ENCODE measurements at regions not wholly inside any gene's neighbourhood (a gene's known extent, or its start where the extent isn't known, plus 50 kb on each side); places are given as distances from the start of the nearest gene placed in this dataset.

DNA sequence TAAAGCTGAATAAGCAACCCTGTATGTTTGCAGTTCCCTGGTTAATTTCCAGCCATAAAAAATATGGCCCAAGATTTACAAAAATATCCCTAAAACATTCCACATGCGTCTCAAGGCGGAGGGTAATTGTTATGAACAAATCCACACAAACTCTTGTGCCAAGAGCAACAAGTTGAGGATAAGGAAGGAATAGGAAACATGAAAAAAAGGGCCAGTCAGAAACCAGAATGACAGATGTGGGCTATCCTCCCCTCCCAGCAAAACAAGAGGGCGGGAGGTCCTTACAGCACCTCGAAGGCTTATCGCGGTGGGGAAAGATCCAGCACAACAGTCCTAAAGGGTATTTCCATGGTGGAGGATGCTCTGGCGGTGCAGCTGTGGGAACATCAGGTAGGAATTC, 155.6 kb upstream of the HES1 start:
- no peak for TF ChIP-seq CTCF (IDR thresholded peaks at IDR 0.05; ENCODE audit: control insufficient read depth, extremely low read depth, insufficient read depth)
- DNase-seq (ENCODE audit: low read depth): no peak
- H3K4me3 ChIP-seq (ENCODE audit: low read depth, low read length): no peak overlapping the region

DNA sequence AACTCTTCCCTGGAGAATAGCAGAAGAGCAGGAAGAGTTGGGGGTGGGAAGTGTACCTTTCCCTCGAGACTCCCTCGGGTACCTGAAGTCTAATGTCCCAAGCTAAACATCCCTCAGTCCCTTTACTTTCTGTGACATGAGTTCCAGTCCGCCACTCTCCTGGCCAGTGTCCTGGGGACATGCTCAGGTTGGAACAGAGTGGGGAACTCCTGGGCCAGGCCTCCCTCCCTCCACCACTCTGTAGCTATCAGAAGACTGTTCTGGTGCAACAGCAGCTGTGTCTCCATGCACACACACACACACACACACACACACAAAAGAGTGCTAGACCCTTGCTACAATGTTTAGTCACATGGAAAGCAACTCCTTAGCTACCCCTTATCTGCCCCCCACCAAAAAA, 155.0 kb upstream of the HES1 start:
- H3K4me3 ChIP-seq (ENCODE audit: low read depth, low read length): no peak overlapping the region
- no peak for DNase-seq (ENCODE audit: low read depth)
- no peak for TF ChIP-seq CTCF (IDR thresholded peaks at IDR 0.05; ENCODE audit: control insufficient read depth, extremely low read depth, insufficient read depth)

DNA sequence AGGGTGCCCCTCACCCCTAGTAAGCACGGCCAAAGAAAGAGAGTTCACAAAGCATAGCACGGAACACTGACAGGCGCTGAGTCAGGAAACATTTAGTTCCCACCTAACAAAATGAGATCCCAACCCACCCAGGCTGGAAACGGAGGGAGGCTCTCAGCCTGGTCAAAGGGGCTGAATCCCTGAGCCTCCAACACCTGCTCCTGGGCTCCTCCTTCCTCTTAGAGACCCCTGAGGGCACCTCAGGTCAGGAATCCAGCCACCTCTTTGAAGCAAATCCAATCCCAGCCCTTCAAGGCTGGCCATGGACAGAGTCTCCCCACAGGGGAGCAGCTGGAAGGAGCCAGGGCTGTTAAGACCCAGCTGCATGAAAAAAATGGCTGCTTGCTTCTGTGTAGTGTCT, 154.4 kb upstream of the HES1 start:
- H3K4me3 ChIP-seq (ENCODE audit: low read depth, low read length): no peak overlapping the region
- no peak for TF ChIP-seq CTCF (IDR thresholded peaks at IDR 0.05; ENCODE audit: control insufficient read depth, extremely low read depth, insufficient read depth)
- DNase-seq (ENCODE audit: low read depth): no peak

DNA sequence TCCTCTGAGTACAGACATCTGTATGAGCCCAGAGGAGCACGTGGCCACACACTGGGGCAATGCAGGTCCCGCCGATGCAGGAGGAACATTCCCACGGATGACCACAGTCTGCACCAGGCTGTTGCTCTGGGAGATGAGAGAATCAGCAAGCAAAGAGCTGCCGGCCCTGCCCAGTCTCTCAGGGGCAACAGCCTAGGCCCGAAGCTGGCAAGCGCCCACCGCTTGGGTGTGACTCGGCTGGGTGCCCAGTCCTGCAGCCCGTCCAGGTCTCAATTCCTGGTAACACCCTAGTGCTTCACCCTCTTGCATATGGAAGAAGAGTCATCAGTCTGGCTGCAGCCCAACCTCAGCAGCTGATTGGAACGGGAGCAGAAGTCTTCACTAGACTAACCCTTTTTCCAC, 153.7 kb upstream of the HES1 start:
- no peak for TF ChIP-seq CTCF (IDR thresholded peaks at IDR 0.05; ENCODE audit: control insufficient read depth, extremely low read depth, insufficient read depth)
- no peak for DNase-seq (ENCODE audit: low read depth)
- no peak overlapping the region for H3K4me3 ChIP-seq (ENCODE audit: low read depth, low read length)

GRCh38 chr3:193983846-193984818, 151.8 kb upstream of the HES1 start:
- no peak overlapping the region for H3K4me3 ChIP-seq (ENCODE audit: low read depth, low read length)
- no peak for TF ChIP-seq CTCF (IDR thresholded peaks at IDR 0.05; ENCODE audit: control insufficient read depth, extremely low read depth, insufficient read depth)
- DNase-seq (ENCODE audit: low read depth): no peak

DNA sequence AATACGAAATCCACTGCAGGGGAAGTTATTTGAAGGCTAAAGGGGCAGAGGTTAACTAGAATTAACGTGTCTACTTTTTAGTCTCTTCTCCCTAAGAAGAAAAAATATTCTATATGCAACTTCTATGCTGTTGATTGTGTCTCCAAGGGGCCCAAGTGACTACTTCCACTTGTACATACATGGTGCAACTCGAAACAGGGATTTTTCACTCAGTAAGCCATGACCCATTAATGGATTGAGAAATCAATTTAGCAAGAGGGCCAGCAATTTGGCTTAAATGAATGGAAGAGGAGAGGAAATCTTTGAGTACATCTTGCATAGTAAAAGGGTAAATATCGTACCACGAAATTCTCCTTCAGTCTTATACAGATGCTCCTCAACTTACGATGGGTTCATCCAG, 151.1 kb upstream of the HES1 start:
- no peak overlapping the region for H3K4me3 ChIP-seq (ENCODE audit: low read depth, low read length)
- DNase-seq (ENCODE audit: low read depth): no peak
- no peak for TF ChIP-seq CTCF (IDR thresholded peaks at IDR 0.05; ENCODE audit: control insufficient read depth, extremely low read depth, insufficient read depth)

GRCh38 chr3:193987186-193987585, 148.8 kb upstream of the HES1 start:
- TF ChIP-seq CTCF (IDR thresholded peaks at IDR 0.05; ENCODE audit: control insufficient read depth, extremely low read depth, insufficient read depth): no peak
- DNase-seq (ENCODE audit: low read depth): no peak
- no peak overlapping the region for H3K4me3 ChIP-seq (ENCODE audit: low read depth, low read length)

Data from LNCaP clone FGC (cell line).